GM21529 (cell line): ENCODE measurements at regions not wholly inside any gene's neighbourhood (a gene's known extent, or its start where the extent isn't known, plus 50 kb on each side); places are given as distances from the start of the nearest gene placed in this dataset.

Source experiments
- ATAC-seq: cut with Tn5 transposase; IDR thresholded peaks from one replicate; pipeline ENCODE4 v1.9.1; 2021; ENCODE audit not compliant: unreplicated experiment

DNA sequence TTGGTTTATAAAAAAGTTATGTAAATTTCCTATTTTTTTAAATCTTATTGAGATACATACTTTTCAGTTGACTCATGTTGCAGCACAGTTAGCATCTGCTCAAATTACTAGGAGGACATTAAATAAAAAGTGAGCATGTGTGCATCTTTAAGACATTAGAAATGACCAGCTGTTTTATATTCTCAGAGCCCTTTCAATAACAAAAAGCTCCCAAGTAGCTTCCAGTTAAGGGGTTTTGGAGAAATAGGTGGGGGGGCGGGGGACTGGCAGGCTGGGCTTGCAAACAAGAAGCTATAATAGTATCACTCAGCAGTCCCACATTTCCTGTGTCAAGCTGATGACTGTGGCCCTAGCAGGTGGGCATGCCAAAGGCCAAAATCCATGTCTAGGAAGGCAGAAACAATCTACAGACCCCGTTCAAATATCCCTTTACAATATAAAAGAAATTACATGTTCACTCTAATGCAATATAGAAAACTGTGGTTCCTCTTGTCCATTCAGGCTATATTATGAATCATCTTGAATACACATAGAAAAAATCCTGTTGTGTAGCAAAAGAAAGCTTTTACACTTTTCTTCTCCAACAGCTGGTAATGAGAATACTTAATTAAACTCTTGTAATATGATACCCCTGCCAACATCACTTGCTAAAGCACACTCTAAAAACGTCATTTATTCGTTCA lies 1713.2 kb upstream of the SLC10A2 start:
- no peak for ATAC-seq

DNA sequence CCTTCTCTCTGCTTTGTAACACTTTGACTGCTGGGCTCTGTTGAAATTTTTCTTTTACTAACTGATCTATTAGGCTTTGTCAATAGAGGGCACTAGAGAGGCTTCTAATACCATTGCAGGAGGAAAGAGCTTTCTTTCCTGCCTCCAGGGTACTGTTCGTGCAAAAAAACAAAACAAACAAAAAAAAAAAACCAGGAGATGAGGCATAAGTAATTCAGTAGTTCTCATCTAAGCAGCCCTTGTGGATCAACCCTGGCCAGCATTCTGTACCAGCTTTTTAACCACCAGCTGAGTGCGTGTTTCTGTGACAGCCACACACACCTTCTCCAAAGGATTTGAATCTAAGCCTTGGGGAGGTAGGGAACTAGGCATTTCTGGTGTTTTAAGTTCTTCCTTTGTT lies 1707.6 kb upstream of the SLC10A2 start:
- ATAC-seq, result peak; percentile 69

DNA sequence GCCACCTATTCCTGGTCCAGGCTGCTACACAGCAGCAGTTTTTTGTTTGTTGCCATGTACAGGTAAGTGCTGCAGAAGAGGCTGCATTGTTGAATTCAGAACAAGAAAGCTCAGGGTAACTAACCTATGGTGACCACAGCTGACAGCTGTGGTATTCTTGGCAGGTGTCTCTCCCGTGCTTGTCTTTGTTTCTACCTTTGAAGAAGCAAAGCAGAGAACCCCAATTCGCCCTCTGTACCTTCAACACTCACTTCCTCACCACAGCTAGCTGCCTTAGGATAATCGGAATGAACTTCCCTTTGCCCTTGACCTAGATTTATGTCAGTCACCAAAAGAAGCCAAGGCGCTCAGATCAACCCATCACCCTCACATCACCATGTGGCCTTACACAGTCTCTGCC lies 1703.3 kb upstream of the SLC10A2 start:
- no peak for ATAC-seq

DNA sequence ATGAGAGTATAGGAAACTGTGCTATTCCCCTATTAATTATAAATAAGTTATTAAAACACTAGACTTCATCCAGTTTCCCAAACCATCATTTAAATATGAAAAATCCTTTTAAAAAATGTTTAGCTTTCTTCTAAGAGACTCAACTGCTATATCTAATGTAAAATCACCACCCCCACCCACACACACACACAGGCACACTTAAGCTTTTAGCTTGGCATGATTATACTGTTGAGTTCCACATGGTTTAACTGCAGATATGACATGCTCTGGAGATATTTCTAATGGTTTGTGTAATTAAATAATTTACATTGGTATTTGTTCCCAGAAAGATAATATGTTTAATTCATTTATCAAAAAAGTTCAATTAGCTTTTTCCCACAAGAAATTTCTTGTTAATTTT lies 1700.1 kb upstream of the SLC10A2 start:
- ATAC-seq, result no peak

DNA sequence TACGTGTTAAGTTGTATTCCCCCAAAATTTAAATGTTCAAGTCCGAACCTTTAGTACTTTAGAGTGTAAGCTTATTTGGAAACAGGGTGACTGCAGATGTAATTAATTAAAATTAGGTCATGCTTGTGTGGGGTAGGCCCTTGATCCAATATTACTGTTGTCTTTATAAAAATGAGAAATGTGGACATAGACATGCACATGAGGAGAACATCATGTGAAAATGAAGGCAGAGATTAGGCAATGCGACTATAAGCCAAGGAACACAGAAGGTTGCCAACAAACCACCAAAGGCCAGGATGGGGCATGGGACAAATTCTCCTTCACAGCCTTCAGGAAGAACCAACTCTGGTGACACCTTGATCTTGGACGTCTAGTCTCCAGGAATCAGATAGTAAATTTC lies 1698.4 kb upstream of the SLC10A2 start:
- no peak for ATAC-seq

DNA sequence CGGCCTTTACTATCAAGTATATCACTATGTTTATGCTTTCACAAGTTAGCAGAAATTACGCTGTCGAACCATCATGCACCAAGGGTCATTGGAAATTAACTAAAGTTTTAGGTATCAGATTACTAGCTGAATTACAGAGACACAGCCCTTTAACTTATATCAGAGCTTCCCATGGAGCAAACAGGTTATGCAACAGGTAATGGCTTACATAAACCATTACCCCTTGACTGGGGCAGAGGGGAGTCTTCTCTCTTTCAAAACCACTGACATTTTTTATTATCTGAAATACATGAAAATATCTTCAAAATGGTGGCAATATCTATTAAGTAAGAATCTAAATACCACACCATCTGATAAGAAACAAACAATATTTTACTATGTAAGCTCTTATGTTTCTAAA lies 1692.9 kb upstream of the SLC10A2 start:
- ATAC-seq, result no peak

DNA sequence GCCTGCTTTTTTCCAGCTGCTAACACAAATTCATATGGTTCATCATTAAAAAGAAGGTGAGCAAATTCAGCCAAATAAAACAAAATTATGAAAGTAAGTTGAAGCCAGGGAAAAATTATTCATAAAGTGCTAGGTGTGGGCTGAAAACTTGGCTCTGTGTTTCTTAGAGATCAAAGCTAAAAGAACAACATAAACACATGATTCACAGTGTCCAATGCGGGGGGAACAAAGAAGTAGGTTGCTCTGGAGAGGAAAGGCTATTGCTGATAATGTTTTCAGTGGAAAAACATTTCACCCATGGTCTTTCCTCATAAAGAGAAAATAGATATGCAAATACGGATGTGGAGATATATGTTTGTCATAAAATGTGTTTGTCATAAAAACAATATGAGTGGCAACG lies 1691.5 kb upstream of the SLC10A2 start:
- no peak for ATAC-seq

DNA sequence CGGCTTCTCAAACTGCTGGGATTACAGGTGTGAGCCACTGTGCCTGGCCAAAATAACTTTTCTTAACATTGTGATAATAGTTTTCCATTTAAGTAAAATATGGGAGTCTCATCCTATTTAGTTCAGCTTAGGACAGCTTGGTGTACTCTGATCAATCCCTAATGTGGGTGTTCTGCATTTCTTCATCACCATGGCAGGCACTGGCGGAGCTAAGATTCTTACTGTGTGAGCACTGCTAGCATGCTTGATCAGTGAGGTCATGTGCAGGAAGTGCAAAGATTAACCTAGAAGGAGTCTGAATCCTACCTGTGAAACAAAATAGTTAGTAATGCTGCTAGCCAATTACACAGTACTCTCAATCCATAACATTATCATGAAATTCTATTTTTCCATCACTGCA lies 1684.2 kb upstream of the SLC10A2 start:
- ATAC-seq, result no peak

DNA sequence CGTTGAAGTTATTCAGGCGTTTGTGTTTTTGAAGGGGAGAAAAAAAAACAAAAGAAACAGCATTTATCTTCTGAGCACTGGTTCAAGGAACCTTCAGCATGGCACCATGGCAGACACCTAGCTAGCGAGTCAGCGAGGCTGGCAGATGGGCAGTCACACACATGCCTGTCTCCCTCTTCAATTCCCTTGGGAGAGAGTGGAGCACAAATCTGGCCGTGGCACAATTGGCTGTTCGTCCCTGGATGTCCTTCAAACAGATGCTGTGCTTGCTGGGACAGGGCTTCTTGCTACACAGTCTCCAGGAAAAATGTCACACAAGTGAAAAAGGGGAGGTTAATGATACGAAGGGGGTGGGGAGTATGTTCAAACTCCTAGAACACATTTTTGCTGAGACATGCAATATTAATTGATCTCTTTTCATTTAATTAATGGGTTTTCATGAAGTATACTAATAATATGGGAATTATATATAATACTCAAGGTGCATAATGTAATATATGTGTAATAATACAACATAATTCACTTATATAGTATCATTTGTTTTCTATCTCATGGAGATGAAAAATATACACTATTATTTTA lies 1674.5 kb upstream of the SLC10A2 start:
- ATAC-seq, result no peak

DNA sequence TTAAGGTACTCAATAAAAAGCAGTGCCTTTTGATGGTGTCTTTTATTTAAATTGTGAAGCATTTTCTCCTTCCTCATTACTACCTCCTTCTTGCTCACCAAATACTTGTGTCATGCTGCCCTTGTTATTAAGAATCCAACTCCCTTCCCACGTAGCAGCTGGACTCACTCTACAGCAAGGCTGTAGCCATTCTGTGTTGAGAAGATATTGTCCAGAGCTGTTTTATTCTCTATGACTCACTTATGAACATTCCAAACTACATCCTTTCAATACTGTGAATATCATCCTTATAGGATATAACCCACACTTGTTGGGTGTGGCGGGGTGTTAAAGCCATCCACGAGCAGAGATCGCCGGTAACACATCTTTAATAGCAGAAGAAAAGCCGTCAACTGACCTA lies 1671.5 kb upstream of the SLC10A2 start:
- no peak for ATAC-seq

DNA sequence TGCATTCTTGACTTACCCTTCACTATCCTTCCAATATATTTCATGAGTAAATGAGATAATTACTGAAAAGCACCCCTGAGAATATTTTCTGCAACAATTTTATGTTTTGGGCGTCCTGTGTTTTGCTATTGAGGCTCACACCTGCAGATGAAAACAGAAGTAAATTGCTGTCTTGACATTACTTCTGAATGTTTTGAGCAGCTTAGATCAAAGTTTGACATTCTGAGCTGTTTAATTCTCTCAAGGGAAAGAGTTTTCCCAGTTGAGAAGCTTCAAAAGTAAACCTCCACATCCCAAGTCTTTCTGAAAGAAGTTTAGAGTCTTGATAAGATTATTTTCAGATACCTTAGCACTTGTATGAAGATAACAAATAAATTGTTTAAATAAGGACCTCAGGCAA lies 1667.2 kb upstream of the SLC10A2 start:
- ATAC-seq, result no peak

DNA sequence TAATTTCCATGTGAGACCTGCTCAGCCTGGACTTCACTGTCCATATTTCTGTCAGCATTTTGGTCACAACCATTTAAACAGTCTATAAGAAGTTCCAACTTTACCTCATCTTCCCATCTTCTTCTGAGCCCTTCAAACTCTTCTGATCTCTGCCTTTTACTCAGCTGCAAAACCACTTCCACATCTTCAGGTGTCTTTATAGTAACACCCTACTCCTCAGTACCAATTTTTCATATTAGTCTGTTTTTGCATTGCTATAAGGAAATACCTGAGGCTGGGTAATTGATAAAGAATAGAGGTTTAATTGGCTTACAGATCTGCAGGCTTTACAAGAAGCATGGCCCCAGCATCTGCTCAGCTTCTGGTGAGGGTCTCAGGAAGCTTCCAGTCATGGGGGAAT lies 1648.9 kb upstream of the SLC10A2 start:
- no peak for ATAC-seq

DNA sequence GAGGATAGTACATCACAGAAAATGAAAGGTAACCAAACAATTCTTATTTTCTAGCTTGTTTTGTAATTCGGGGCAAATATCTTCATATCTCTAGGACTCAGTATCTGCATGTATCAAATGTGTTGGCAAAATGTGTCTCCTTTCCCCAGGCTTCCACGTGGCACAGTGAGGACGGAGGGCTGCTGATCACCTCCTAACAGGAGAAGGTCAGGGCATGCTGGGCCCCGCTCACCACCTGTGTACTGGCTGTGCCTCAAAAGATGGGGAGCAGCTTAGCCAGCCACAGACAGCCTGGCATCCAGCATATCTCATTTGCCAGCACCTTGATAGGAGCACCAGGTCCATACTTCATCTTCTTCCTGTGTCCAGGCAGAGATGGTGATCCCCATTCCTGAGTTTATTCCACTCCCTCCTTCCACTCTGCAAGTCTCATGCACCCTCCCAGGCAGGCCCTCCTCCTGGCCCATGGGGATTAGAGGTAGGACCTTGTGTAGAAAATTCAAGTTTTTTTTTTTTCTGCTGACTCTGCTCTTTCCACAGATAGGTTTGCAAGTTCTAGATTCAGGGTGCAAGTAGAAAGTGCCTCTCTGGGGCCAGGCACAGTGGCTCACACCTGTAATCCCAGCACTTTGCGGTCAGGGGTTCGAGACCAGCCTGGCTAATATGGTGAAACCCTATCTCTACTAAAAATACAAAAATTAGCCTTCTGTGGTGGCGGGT lies 1639.0 kb upstream of the SLC10A2 start:
- no peak for ATAC-seq

DNA sequence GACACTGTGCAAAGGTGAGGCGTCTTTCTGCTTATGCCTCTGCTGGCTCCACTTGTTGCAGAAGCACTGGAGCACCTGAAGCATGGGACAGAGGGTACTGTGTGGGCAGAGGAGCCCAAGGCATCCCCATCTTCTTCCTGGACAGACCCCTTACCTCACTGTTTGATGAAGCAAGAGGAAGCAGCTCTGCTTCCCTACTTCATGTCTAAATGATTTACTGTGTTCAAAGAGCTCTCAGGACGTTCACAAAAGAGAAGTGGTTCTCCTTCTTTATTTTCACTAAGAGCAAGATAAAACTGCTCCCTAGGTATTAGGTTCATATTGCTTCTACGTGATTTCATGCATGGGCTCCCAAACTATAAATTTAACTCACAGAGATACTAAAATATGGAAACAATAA lies 1635.4 kb upstream of the SLC10A2 start:
- no peak for ATAC-seq

DNA sequence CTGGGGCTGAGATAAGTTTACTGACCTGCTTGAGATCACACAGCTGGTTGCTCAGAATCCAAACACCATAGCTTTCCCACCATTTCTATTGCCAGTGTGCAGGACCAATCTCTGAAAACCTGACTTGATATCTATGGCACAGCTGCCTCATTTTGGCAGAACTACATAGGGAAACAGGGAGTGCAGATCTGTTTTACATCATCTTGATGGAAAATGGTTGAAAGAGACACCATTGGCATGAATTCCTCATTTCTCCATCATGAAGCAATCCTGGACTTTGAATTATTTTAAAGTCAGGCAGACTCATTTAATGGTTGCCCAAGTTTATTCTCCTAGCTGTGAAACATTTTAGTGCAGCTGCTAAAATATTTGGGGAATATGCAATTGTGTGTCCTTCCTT lies 1628.2 kb upstream of the SLC10A2 start:
- no peak for ATAC-seq

DNA sequence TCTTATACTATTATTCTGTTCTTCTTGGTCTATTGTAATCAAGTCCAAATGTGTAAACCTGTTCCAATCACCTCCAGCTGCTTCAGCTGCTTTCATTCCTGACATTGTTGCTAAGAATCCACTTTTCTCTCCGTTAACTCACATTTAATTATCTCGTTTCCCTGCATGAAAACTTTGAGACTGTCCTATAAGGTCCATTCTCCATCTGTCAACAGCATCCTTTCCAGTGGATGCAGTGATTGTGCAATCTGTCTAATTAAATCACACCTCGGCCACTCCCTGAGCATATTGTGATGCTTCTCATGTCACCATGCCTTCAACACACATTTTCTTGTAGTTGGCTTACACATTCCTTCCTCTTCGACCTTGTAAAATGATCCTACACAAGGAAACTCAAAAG lies 1626.9 kb upstream of the SLC10A2 start:
- ATAC-seq, result no peak

DNA sequence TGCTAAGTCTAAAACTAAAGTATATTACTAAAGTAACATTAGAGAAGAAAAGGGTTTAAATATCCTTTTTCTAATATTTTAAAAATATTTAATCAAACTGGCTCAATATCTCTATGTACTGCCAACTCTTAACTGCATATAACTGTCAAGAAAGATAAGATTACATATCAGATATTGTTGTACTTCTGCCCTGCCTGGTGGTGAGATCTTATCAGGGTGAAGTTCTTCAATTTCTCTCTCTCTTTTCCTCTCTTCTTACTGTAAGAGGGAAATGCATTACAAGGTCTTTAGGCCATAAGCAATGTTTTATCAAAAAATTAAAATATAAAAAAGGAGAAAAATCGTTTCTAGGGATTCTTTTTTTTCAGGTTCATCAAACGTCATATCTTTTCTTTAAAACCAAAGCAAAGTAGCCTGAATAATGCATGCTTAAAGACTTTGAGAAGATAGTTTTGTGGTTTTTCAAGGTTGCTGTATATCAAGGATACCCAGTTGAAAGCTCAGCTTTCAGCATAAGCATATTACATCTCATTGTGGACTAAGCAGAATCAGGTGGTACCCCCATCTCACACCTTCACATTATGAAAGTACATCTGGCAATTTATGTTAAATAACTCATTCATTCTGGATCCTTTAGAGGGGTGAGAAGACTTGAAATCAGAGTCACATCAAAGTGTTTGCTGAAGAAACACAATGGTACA lies 1625.7 kb upstream of the SLC10A2 start:
- no peak for ATAC-seq

DNA sequence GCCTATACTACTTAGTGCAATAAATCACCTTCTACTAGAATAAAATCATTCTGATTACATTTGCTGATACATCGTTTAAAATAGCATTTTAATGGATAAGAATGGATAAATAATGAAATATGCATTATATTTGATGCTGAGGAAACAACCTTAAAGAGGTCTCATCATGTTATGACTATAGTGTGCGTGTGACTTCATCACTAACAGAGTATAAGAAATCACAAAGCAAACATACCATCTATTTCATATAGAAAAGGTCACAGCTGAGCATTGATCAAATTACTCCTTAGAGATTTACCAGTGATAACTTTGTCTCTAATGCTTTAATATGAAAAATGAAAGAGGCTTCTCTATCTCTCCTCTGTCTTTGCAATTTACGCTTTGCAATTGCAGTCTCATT lies 1620.3 kb upstream of the SLC10A2 start:
- no peak for ATAC-seq

DNA sequence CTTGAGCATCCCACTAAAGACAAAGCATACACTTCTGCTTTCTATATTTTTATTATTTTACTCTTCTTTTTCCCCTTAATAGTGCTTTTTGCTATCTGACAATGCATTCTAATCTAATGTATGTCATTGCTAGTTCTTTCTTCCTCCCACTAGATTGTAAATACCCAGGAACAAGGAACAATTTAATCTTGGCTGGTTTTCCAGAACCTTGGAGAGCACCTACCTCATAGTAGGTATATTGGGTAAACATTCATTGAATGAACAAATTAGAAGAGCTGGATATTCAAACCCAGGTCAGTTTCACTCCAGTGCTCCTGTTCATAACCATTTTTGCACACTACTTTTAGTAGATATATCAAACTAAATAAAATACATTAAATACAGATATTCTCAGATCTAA lies 1617.6 kb upstream of the SLC10A2 start:
- no peak for ATAC-seq

DNA sequence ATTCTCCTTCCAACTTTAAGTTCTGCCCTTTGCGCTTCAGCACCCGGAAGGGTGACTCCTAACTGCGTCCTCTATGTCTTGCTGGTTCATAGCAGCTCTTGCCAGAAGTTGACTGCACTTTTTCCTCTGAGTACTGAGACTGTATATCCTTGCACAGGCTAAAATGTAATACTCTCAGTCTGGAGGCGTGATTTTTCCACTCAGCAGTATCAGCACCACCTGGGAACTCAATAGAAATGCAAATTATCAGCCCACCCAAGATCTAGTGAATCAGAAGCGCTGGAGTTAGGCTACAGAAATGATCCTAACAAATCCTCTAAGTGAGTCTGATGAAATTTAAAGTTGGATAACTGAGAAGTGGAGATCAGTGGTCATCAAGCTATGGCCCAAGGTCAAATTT lies 1611.9 kb upstream of the SLC10A2 start:
- ATAC-seq, result no peak

DNA sequence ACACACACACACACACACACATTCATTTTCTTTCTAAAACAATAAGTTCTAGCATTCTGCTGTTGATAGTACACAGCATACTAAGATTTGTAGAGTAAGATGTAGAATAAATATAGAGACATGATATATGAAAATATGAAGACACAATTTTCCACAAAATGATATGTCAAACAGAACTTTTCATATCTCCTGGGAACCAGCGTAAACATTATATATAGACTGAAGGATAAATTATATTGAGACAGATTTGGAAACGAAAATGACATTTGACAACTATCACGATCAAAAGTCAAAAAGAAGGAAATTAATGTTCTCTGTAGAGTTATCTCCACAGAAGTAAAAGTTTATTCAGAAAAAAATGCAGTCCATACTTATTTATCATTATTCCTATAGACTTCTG lies 1605.7 kb upstream of the SLC10A2 start:
- no peak for ATAC-seq

DNA sequence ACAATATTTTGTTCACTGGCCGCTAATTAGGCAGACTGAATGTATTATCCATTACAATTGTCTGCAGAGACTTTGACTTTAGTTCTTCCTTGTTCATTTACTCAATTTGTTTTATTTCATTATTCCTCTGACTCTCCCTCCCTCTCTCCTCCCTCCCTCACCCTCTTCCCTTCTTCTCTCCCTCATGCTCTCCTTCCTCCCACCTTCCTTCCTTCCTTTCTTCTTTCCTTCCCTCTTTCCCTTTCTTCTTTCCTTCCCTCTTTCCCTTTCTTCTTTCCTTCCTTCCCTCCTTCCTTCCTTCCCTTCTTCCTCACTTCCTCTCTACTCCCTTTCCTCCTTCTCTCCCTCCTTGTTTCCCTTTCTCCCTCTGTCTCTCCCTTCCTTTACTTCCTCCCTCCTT lies 1591.0 kb upstream of the SLC10A2 start:
- ATAC-seq, result no peak
